RWPE2 (cell line): ENCODE measurements at regions not wholly inside any gene's neighbourhood (a gene's known extent, or its start where the extent isn't known, plus 50 kb on each side); places are given as distances from the start of the nearest gene placed in this dataset.

ENCODE experiments used
- ATAC-seq: fragments of 200-7000 bp; cut with Tn5 transposase; 3 replicates; pipeline ENCODE4 v1.9.1; 2021; ENCODE audit warnings: low read depth
- DNase-seq: peaks from one replicate; pipeline ENCODE4 v3.0.0-alpha.2; 2020; ENCODE audit warnings: low spot score
- H3K27ac ChIP-seq: fragments of 450-650 bp; 2 replicates; pipeline ENCODE4 v1.5.1; 2017; ENCODE audit warnings: mild to moderate bottlenecking; ENCODE audit not compliant: poor library complexity, severe bottlenecking
- H3K27me3 ChIP-seq: fragments of 250-450 bp; sonication (Bioruptor Pico); 2 replicates; pipeline ENCODE4 v1.5.1; 2021; ENCODE audit warnings: mild to moderate bottlenecking, moderate library complexity; ENCODE audit not compliant: insufficient read depth, poor library complexity, severe bottlenecking
- H3K36me3 ChIP-seq: fragments of 250-450 bp; sonication (Bioruptor Pico); 2 replicates; pipeline ENCODE4 v1.5.1; 2020; ENCODE audit warnings: low read depth, mild to moderate bottlenecking, moderate library complexity
- H3K4me1 ChIP-seq: fragments of 250-450 bp; sonication (Bioruptor Pico); 2 replicates; pipeline ENCODE4 v1.5.1; 2021; ENCODE audit warnings: mild to moderate bottlenecking, moderate library complexity; ENCODE audit not compliant: insufficient read depth, poor library complexity, severe bottlenecking
- H3K4me3 ChIP-seq: fragments of 250-450 bp; sonication (Bioruptor Pico); 2 replicates; pipeline ENCODE4 v1.5.1; 2021; ENCODE audit warnings: mild to moderate bottlenecking, moderate library complexity; ENCODE audit not compliant: severe bottlenecking
- H3K9me3 ChIP-seq: fragments of 250-450 bp; sonication (Bioruptor Pico); 2 replicates; pipeline ENCODE4 v1.5.1; 2021; ENCODE audit warnings: mild to moderate bottlenecking, moderate library complexity; ENCODE audit not compliant: severe bottlenecking
- CTCF ChIP-seq: fragments of 450-650 bp; IDR thresholded peaks from one replicate; pipeline ENCODE4 v1.5.1; 2017; ENCODE audit warnings: mild to moderate bottlenecking, moderate library complexity; ENCODE audit not compliant: poor library complexity, severe bottlenecking

- no peaks in the 10 kb centered on the region for H3K36me3 ChIP-seq
- ATAC-seq = no peak
- H3K4me3 ChIP-seq = no peak overlapping the region
- H3K9me3 ChIP-seq = no peaks in the 10 kb centered on the region
- H3K27ac ChIP-seq = no peak overlapping the region
- H3K27me3 ChIP-seq = no peaks in the 10 kb centered on the region
- no peak for TF ChIP-seq CTCF
- no peaks in the 10 kb centered on the region for H3K4me1 ChIP-seq
- no peak for DNase-seq
Measured at GRCh38 chr18:40412410-40412809, 1542.6 kb upstream of the PIK3C3 start.

DNA sequence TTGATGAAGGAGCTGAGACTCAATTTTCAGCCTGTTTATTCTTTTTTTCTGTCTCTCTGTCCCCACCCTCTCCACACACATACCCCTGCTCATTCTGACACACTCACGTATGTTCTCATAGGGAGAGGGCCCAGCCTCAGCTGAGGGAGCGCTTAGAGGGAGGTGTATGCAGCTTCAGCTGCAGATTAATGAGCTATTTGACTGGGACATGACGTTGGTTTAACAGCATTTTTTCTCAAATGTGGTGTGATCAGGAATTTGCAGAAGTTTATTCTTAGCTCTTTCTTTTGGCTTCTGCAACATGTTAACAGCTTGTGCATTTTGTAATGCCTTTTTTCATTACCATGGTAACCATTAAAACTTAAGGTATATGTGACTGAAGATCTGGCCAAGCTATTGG is 1547.1 kb upstream of the PIK3C3 start:
- DNase-seq = no peak
- no peaks in the 10 kb centered on the region for H3K9me3 ChIP-seq
- H3K36me3 ChIP-seq = no peaks in the 10 kb centered on the region
- H3K4me3 ChIP-seq = no peak overlapping the region
- no peaks in the 10 kb centered on the region for H3K4me1 ChIP-seq
- H3K27ac ChIP-seq = no peak overlapping the region
- no peak for TF ChIP-seq CTCF
- H3K27me3 ChIP-seq = no peaks in the 10 kb centered on the region
- ATAC-seq = no peak

DNA sequence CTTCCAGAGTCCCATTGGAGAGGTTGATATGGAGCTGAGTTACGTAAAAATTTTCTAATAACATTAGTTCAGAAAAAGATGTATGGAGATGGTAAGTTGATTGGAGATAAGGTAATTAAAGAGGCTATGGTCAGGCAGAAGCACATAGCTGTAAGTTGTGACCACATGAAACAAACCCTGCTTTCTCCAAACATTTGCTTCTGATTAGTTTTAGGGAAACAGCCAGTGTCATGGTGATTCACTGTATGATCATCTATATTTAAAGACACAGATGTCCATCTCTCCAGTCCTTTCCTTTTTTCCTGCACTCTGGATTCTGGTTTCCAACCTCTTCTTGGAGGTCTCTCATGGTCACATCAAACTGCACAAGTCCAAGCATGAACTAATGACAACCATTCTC is 1550.8 kb upstream of the PIK3C3 start:
- no peak for ATAC-seq
- Histone ChIP-seq H3K4me3 (no peak overlapping the region), H3K27me3 (no peaks in the 10 kb centered on the region), H3K4me1 (no peaks in the 10 kb centered on the region), H3K9me3 (no peaks in the 10 kb centered on the region), H3K27ac (no peak overlapping the region), H3K36me3 (no peaks in the 10 kb centered on the region)
- no peak for DNase-seq
- no peak for TF ChIP-seq CTCF

GRCh38 chr18:40402052-40402451 is 1553.0 kb upstream of the PIK3C3 start:
- Histone ChIP-seq H3K27ac (no peak overlapping the region), H3K36me3 (no peaks in the 10 kb centered on the region), H3K4me1 (no peaks in the 10 kb centered on the region), H3K4me3 (no peak overlapping the region), H3K27me3 (no peaks in the 10 kb centered on the region), H3K9me3 (no peaks in the 10 kb centered on the region)
- DNase-seq (no peak), ATAC-seq (no peak)
- TF ChIP-seq CTCF = no peak

- no peak for ATAC-seq
- Histone ChIP-seq H3K4me1 (no peaks in the 10 kb centered on the region), H3K36me3 (no peaks in the 10 kb centered on the region), H3K27me3 (no peaks in the 10 kb centered on the region), H3K4me3 (no peak overlapping the region), H3K27ac (no peak overlapping the region), H3K9me3 (no peaks in the 10 kb centered on the region)
- DNase-seq = no peak
- no peak for TF ChIP-seq CTCF
Measured at GRCh38 chr18:40388121-40388520, 1566.9 kb upstream of the PIK3C3 start.
